GM12865 (cell line): ENCODE measurements at regions not wholly inside any gene's neighbourhood (a gene's known extent, or its start where the extent isn't known, plus 50 kb on each side); places are given as distances from the start of the nearest gene placed in this dataset.

Experiments used
- DNase-seq: peaks from one replicate; pipeline ENCODE4 v3.0.0; 2010; ENCODE audit warnings: low read depth
- H3K4me3 ChIP-seq: 2 replicates; pipeline ENCODE4 v1.5.1; 2011; ENCODE audit warnings: mild to moderate bottlenecking, low read depth, low read length, control low read depth
- CTCF ChIP-seq: IDR thresholded peaks from 2 replicates; pipeline ENCODE4 v1.5.1; 2011; ENCODE audit warnings: low read length, control low read depth, low read depth, inconsistent platforms; ENCODE audit not compliant: insufficient read depth; ENCODE audit errors: missing control alignments

DNA sequence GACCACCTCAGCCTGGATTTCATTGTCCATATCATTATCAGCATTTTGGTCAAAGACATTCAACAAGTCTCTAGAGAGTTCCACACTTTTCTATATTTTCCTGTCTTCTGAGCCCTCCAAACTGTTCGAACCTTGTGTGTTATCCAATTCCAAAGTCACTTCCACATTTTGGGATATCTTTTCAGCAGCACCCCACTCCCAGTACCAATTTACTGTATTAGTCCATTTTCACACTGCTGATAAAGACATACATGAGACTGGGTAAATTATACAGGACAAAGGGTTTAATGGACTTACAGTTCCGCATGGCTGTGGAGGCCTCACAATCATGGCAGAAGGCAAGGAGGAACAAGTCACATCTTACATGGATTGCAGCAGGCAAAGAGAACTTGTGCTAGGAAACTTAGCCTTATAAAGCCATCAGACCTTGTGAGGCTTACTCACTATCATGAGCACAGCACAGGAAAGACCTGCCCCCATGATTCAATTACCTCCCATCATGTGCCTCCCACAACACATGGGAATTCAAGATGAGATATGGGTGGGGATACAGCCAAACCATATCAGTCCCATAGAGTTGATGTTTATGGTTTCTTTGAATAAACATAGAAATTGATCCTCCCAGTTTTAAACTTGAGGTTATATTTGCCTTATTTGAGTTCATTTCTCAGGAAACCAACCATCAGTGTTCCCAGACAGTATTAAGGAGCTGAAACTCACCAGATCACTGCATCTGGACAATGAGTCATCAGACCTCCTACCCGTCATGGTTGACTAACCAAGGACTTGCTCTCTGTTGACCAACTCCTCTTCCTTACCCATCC is 322.7 kb upstream of the DUSP10 start:
- no peak for DNase-seq
- no peak for TF ChIP-seq CTCF

GRCh38 chr1:222062640-222063039 is 320.8 kb upstream of the DUSP10 start:
- no peak for TF ChIP-seq CTCF
- DNase-seq, result no peak
- H3K4me3 ChIP-seq, result no peak overlapping the region

More for the DNA sequence above, 322.7 kb upstream of the DUSP10 start:
- H3K4me3 ChIP-seq, result no peak overlapping the region

GRCh38 chr1:222061711-222062359 is 319.9 kb upstream of the DUSP10 start:
- no peak for TF ChIP-seq CTCF
- DNase-seq, result no peak
- H3K4me3 ChIP-seq, result no peak overlapping the region

DNA sequence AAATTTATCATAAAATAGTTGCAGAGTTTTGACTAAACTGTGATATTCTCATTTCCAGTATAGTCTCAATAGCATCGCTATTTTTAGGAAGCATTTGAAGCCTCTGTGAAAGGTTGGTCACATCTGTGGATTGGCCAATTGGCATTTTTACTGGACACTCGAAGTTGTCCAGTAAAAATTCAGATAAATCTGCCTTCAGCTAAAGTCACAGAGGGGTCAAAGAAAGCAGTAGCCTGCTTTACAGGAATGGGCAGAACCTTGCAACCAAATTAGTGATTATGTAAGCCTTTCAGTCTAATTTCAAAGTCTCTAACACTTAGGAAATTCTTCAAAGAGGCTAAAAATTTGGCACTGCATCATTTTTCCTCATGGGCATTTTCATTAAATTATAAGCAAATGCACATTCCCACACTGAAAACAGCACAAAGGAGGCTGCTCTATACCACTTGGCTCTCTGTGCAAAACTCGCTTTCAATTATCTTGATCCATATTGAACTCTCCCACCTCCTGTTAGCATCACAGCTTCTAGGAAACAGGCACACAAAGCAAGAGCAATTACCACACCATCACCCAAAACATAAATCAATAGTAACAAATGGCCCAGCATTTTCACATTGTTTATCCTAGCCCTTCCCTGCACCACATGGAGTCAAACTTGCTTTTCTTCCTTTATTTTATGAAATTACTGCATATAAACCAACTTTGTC is 318.5 kb upstream of the DUSP10 start:
- no peak for TF ChIP-seq CTCF
- no peak overlapping the region for H3K4me3 ChIP-seq
- no peak for DNase-seq

DNA sequence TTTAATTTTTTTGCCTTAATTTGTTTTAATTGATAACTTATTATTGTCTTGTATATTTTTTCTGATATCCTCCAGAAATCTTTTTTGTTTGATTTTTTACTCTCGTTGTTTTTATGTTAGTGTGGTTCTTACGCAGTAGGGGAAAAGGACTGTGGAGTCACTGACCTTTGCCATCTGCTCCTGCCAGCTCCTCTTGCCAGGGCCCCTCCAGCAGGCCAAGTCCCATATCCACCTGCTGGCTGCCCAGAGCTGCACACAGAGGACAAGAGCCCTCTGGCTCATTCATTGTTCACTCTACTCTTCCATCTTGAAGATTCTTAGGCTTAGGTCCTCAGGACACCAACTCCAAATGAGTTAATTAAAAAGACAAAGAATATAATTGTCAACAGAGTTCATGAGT is 316.4 kb upstream of the DUSP10 start:
- no peak for DNase-seq
- no peak for TF ChIP-seq CTCF
- no peak overlapping the region for H3K4me3 ChIP-seq

DNA sequence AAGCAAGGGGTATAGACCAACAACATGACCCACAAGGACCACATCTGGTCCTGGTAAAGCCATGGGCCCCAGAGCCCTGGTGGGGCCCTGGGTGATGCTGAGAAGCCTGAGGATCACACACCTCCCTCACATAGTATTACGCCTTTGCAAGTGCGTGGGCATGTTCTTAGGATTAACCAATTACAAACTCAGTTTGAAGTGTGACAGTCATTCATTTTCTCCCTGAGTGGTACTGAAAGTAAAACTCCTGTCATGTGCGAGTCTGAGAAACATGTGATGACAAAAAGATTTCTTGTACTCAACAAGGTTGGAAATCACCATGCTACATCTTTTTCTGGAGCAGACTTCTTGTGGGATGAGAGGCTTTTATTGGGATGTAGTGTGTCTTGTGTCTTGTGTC is 315.3 kb upstream of the DUSP10 start:
- no peak overlapping the region for H3K4me3 ChIP-seq
- peak; percentile 39 for DNase-seq
- no peak for TF ChIP-seq CTCF
